A549 (cell line): ENCODE measurements at regions not wholly inside any gene's neighbourhood (a gene's known extent, or its start where the extent isn't known, plus 50 kb on each side); places are given as distances from the start of the nearest gene placed in this dataset.
A peak's percentile ranks its signal among the peaks of the same experiment; 100 is the strongest.

ENCODE experiments used
- ATAC-seq, 2 experiments: fragments of 200-7000 bp in 1 of 2; fragments of >200 bp in 1 of 2; cut with Nextera tagmentation in 1 of 2; cut with Tn5 transposase in 1 of 2; 3 replicates each; pipeline versions ENCODE4 v1.8.0 to v1.9.1; 2018 to 2020; ENCODE audit warnings: mild to moderate bottlenecking in 1 of 2, moderate library complexity in 1 of 2
- CTCF ChIA-PET: fragments of 300-600 bp; sonication (Branson Sonifier 250); formaldehyde crosslinking; extraction: SDS; loops from one replicate; lab custom pipeline; 2021; ENCODE audit warnings: antibody characterized with exemption, inconsistent platforms; lab: Yijun Ruan, JAX
- POLR2A ChIA-PET: fragments of 350-600 bp; formaldehyde crosslinking; extraction: SDS; loops from one replicate; lab custom pipeline; 2021; ENCODE audit warnings: antibody characterized with exemption, inconsistent platforms; lab: Yijun Ruan, JAX
- DNase-seq, 2 experiments: peaks; one replicate each; pipeline versions ENCODE4 v3.0.0 to v3.0.0-alpha.2; 2011 to 2016; ENCODE audit warnings: low read depth in 1 of 2, low spot score in 1 of 2
- FAIRE-seq: peaks from 2 replicates; lab custom pipeline; 2011; peaks lifted over from hg19 to GRCh38; lab: Jason Lieb, UNC
- H3K27ac ChIP-seq, 2 experiments: fragments of >200 bp; sonication (Bioruptor Twin); formaldehyde crosslinking; 3 replicates each; pipeline ENCODE4 v1.5.1; 2016 to 2017
- H3K4me1 ChIP-seq: fragments of >200 bp; sonication (Bioruptor Twin); formaldehyde crosslinking; 3 replicates; pipeline ENCODE4 v1.6.1; 2016
- H3K4me2 ChIP-seq: fragments of >200 bp; sonication (Bioruptor Twin); formaldehyde crosslinking; 3 replicates; pipeline ENCODE4 v1.6.1; 2016
- H3K4me3 ChIP-seq: fragments of >200 bp; sonication (Bioruptor Twin); formaldehyde crosslinking; 3 replicates; pipeline ENCODE4 v1.5.1; 2016
- H3K9me3 ChIP-seq: fragments of >200 bp; sonication (Bioruptor Twin); formaldehyde crosslinking; 3 replicates; pipeline ENCODE4 v1.6.1; 2016
- BCL3 ChIP-seq: fragments of >200 bp; sonication (Bioruptor Twin); formaldehyde crosslinking; IDR thresholded peaks from 3 replicates; pipeline ENCODE4 v1.6.1; 2016
- CBX2 ChIP-seq: fragments of 200-600 bp; sonication (generic); IDR thresholded peaks from 2 replicates; pipeline ENCODE4 v1.6.1; 2016; ENCODE audit warnings: low read depth, mild to moderate bottlenecking, borderline replicate concordance
- CBX8 ChIP-seq: fragments of 200-600 bp; sonication (generic); IDR thresholded peaks from 2 replicates; pipeline ENCODE4 v1.6.1; 2016
- CEBPB ChIP-seq, 2 experiments: fragments of >200 bp in 1 of 2; sonication (Bioruptor Twin) in 1 of 2; formaldehyde crosslinking in 1 of 2; IDR thresholded peaks; 2 replicates each; pipeline ENCODE4 v1.6.1; 2012 to 2016
- EP300 ChIP-seq, 2 experiments: fragments of >200 bp; sonication (Bioruptor Twin); formaldehyde crosslinking; IDR thresholded peaks; 2 replicates in 1 of 2; 3 replicates in 1 of 2; pipeline ENCODE4 v1.6.1; 2016 to 2017
- ESRRA ChIP-seq: fragments of 150-350 bp; IDR thresholded peaks from 2 replicates; pipeline ENCODE4 v1.6.1; 2014; ENCODE audit warnings: mild to moderate bottlenecking, low read length, borderline replicate concordance
- FOSL2 ChIP-seq, 2 experiments: fragments of 450-650 bp in 1 of 2; fragments of >200 bp in 1 of 2; sonication (Bioruptor Twin) in 1 of 2; formaldehyde crosslinking; IDR thresholded peaks; 2 replicates each; pipeline versions ENCODE4 v1.5.0 to v1.6.1; 2016 to 2020; ENCODE audit warnings: mild to moderate bottlenecking in 1 of 2, moderate library complexity in 1 of 2
- GATA3 ChIP-seq: IDR thresholded peaks from 2 replicates; pipeline ENCODE4 v1.6.1; 2012; ENCODE audit warnings: borderline replicate concordance
- HDAC2 ChIP-seq: fragments of 200-600 bp; sonication (generic); IDR thresholded peaks from 2 replicates; pipeline ENCODE4 v1.6.1; 2016
- HEYL ChIP-seq: fragments of 250-450 bp; sonication (Bioruptor Pico); IDR thresholded peaks from 2 replicates; pipeline ENCODE4 v1.8.0; 2021; ENCODE audit warnings: mild to moderate bottlenecking, moderate library complexity
- HOXA7 ChIP-seq: fragments of 250-450 bp; sonication (Bioruptor Pico); IDR thresholded peaks from 2 replicates; pipeline ENCODE4 v1.5.0; 2020; ENCODE audit warnings: mild to moderate bottlenecking, moderate library complexity
- JUN ChIP-seq, 2 experiments: fragments of >200 bp; sonication (Bioruptor Twin); formaldehyde crosslinking; IDR thresholded peaks; 2 replicates in 1 of 2; 3 replicates in 1 of 2; pipeline ENCODE4 v1.6.1; 2016 to 2017
- JUNB ChIP-seq: fragments of >200 bp; sonication (Bioruptor Twin); formaldehyde crosslinking; IDR thresholded peaks from 2 replicates; pipeline ENCODE4 v1.6.1; 2016
- MAFK ChIP-seq: fragments of 450-650 bp; IDR thresholded peaks from 2 replicates; pipeline ENCODE4 v1.6.1; 2014; ENCODE audit not compliant: partially characterized antibody
- NR3C1 ChIP-seq: fragments of >200 bp; sonication (Bioruptor Twin); formaldehyde crosslinking; IDR thresholded peaks from 3 replicates; pipeline ENCODE4 v1.6.1; 2017
- PHF8 ChIP-seq: fragments of 200-600 bp; sonication (generic); IDR thresholded peaks from 2 replicates; pipeline ENCODE4 v1.6.1; 2016; ENCODE audit warnings: low read depth, mild to moderate bottlenecking, antibody characterized with exemption, moderate library complexity, borderline replicate concordance
- RAD21 ChIP-seq, 2 experiments: fragments of >200 bp in 1 of 2; sonication (Bioruptor Twin) in 1 of 2; formaldehyde crosslinking in 1 of 2; IDR thresholded peaks in 1 of 2; conservative IDR thresholded peaks in 1 of 2; 2 replicates in 1 of 2; 3 replicates in 1 of 2; pipeline ENCODE4 v1.6.1; 2012 to 2018; ENCODE audit warnings: inconsistent platforms in 1 of 2
- RARB ChIP-seq: fragments of 250-450 bp; sonication (Bioruptor Pico); IDR thresholded peaks from 2 replicates; pipeline ENCODE4 v1.8.0; 2021; ENCODE audit warnings: mild to moderate bottlenecking, moderate library complexity
- WGBS: methylation state at CpG from one replicate; pipeline ENCODE4 v1.1.6; 2017; ENCODE audit errors: missing lambda C conversion rate; 5-methylcytosine and 5-hydroxymethylcytosine counted together
- TF ChIP-seq, protein P1 (sequence below): fragments of 250-450 bp; sonication (Bioruptor Pico); IDR thresholded peaks from 2 replicates; pipeline ENCODE4 v1.5.0; 2021; ENCODE audit warnings: mild to moderate bottlenecking, moderate library complexity, borderline replicate concordance
- TF ChIP-seq, protein P2 (sequence below): fragments of 450-650 bp; IDR thresholded peaks from 2 replicates; pipeline ENCODE4 v1.6.1; 2014; ENCODE audit warnings: antibody characterized with exemption

DNA sequence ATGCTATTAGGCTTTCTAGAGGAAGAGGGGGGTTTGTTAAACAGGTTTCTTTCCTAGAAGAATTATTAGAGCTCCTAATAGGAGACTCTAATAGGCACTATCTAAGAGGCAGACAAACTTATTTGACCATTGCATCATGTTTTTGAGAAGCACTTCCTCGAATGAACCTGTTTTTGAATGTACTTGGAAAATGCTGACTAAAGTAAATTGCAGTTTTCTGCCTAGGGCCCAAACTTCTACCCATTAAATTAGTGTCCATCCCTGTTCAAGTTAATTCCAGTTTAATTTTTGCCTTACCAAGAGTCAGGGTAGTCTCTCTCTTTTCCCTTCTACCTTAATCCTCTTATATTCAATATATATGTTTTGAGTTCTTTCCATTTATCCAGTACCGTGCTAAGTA lies 1029.6 kb downstream of the TTLL7 start:
- no peaks in the 10 kb centered on the region for H3K4me1 ChIP-seq
- TF ChIP-seq MAFK: peak; percentile 69
- TF ChIP-seq JUNB: no peak
- TF ChIP-seq HDAC2: no peak
- TF ChIP-seq EP300 (IDR thresholded peaks at IDR 0.05): no peak
- no peak for TF ChIP-seq PHF8
- H3K4me3 ChIP-seq: no peak overlapping the region
- ATAC-seq (no peak), FAIRE-seq (no peak), DNase-seq (no peak)
- 39% methylated on average over 2 of the region's 2 CpGs for WGBS
- H3K4me2 ChIP-seq: no peak overlapping the region
- POLR2A ChIA-PET: no interaction called here
- H3K9me3 ChIP-seq: no peaks in the 10 kb centered on the region
- CTCF ChIA-PET: no interaction called here
- H3K27ac ChIP-seq: no peak overlapping the region

DNA sequence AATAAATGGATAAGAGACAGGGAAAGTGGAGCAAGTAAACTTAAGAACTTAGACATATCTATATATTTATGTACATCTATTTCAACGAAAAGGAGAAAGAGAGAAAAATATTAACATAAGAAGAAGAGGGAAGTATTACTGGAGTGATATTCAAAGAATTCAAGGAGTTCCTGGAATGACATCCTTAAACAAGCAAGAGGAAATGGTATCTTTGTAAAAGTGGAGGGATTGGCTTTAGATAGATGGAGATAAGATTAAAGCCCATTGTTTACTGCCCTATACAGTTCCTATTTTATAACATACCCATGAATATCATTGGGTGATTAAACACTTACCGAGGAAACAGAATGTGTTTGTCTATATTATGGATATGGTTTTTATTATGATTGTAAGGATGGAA lies 1036.3 kb downstream of the TTLL7 start:
- TF ChIP-seq CBX8 (no peak), GATA3 (no peak), EP300 (IDR thresholded peaks at IDR 0.05) (no peak), NR3C1 (no peak), BCL3 (no peak), JUNB (no peak), JUN (IDR thresholded peaks at IDR 0.05) (no peak), RAD21 (conservative IDR thresholded peaks at IDR 0.05 in 1 of 2, IDR thresholded peaks at IDR 0.05 in 1 of 2) (no peak), CBX2 (no peak), ESRRA (no peak), FOSL2 (IDR thresholded peaks at IDR 0.05) (no peak), FOSL2 (CRISPR knock-in tag; IDR thresholded peaks at IDR 0.05) (no peak), HEYL (CRISPR knock-in tag) (no peak), HOXA7 (CRISPR knock-in tag) (no peak), RARB (no peak), CEBPB (IDR thresholded peaks at IDR 0.05) (no peak)
- TF ChIP-seq, protein P1, sequence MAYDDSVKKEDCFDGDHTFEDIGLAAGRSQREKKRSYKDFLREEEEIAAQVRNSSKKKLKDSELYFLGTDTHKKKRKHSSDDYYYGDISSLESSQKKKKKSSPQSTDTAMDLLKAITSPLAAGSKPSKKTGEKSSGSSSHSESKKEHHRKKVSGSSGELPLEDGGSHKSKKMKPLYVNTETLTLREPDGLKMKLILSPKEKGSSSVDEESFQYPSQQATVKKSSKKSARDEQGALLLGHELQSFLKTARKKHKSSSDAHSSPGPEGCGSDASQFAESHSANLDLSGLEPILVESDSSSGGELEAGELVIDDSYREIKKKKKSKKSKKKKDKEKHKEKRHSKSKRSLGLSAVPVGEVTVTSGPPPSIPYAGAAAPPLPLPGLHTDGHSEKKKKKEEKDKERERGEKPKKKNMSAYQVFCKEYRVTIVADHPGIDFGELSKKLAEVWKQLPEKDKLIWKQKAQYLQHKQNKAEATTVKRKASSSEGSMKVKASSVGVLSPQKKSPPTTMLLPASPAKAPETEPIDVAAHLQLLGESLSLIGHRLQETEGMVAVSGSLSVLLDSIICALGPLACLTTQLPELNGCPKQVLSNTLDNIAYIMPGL: no peak
- TF ChIP-seq, protein P2, sequence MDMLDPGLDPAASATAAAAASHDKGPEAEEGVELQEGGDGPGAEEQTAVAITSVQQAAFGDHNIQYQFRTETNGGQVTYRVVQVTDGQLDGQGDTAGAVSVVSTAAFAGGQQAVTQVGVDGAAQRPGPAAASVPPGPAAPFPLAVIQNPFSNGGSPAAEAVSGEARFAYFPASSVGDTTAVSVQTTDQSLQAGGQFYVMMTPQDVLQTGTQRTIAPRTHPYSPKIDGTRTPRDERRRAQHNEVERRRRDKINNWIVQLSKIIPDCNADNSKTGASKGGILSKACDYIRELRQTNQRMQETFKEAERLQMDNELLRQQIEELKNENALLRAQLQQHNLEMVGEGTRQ: no peak
- H3K4me3 ChIP-seq: no peak overlapping the region
- no peak overlapping the region for H3K4me2 ChIP-seq
- ChIA-PET CTCF (no interaction called here), POLR2A (no interaction called here)
- no peak for FAIRE-seq
- ATAC-seq: no peak
- no peaks in the 10 kb centered on the region for H3K9me3 ChIP-seq
- DNase-seq: no peak
- 8% methylated on average over 2 of the region's 2 CpGs for WGBS
- no peaks in the 10 kb centered on the region for H3K4me1 ChIP-seq
- H3K27ac ChIP-seq: no peak overlapping the region

- no peak overlapping the region for H3K27ac ChIP-seq
- 27% methylated on average over 6 of the region's 6 CpGs for WGBS
- no peak overlapping the region for H3K4me2 ChIP-seq
- DNase-seq: no peak
- H3K9me3 ChIP-seq: no peaks in the 10 kb centered on the region
- TF ChIP-seq, protein P2: no peak
- TF ChIP-seq, protein P1: no peak
- H3K4me3 ChIP-seq: no peak overlapping the region
- ChIA-PET CTCF (no interaction called here), POLR2A (no interaction called here)
- no peak for FAIRE-seq
- H3K4me1 ChIP-seq: no peaks in the 10 kb centered on the region
- no peak for ATAC-seq
These were observed 1048.2 kb downstream of the TTLL7 start for GRCh38 chr1:82950606-82951200.
